Thoracic aorta (tissue), 2 donors: ENCODE measurements at regions not wholly inside any gene's neighbourhood (a gene's known extent, or its start where the extent isn't known, plus 50 kb on each side); places are given as distances from the start of the nearest gene placed in this dataset.

Experiments
- ATAC-seq: fragments of 150-250 bp; one replicate; pipeline ENCODE4 v1.8.0; 2017; ENCODE audit warnings: low read depth; ENCODE audit not compliant: insufficient number of reproducible peaks, low FRiP score
- DNase-seq: peaks from one replicate; pipeline ENCODE4 v3.0.0-alpha.2; 2020; ENCODE audit warnings: low spot score
- H3K27ac ChIP-seq, 2 donors: fragments of 200-600 bp; sonication (generic); 1 replicate in 1 of 2; 2 replicates in 1 of 2; pipeline ENCODE4 v1.5.1; 2016; ENCODE audit warnings: mild to moderate bottlenecking in 2 of 2, moderate library complexity in 2 of 2
- H3K27me3 ChIP-seq: fragments of 200-600 bp; sonication (generic); replicated peaks from 2 replicates; pipeline ENCODE4 v1.6.0; 2016; ENCODE audit warnings: mild to moderate bottlenecking; ENCODE audit not compliant: insufficient read depth
- H3K36me3 ChIP-seq: fragments of 200-600 bp; sonication (generic); one replicate; pipeline ENCODE4 v1.5.1; 2016
- H3K4me1 ChIP-seq, 2 donors: fragments of 200-600 bp; sonication (generic); 1 replicate in 1 of 2; 2 replicates in 1 of 2; pipeline versions ENCODE4 v1.5.1 to v1.6.0; 2016; ENCODE audit warnings: low read depth in 2 of 2, mild to moderate bottlenecking in 1 of 2; ENCODE audit not compliant: control insufficient read depth in 1 of 2
- H3K4me3 ChIP-seq: fragments of 200-600 bp; sonication (generic); 2 replicates; pipeline ENCODE4 v1.5.1; 2016; ENCODE audit warnings: mild to moderate bottlenecking
- H3K9me3 ChIP-seq: fragments of 200-600 bp; sonication (generic); 2 replicates; pipeline ENCODE4 v1.5.1; 2016
- TF ChIP-seq, protein P1 (sequence below): fragments of 200-600 bp; sonication (generic); IDR thresholded peaks from one replicate; pipeline ENCODE4 v1.5.1; 2019; ENCODE audit warnings: antibody characterized with exemption

DNA sequence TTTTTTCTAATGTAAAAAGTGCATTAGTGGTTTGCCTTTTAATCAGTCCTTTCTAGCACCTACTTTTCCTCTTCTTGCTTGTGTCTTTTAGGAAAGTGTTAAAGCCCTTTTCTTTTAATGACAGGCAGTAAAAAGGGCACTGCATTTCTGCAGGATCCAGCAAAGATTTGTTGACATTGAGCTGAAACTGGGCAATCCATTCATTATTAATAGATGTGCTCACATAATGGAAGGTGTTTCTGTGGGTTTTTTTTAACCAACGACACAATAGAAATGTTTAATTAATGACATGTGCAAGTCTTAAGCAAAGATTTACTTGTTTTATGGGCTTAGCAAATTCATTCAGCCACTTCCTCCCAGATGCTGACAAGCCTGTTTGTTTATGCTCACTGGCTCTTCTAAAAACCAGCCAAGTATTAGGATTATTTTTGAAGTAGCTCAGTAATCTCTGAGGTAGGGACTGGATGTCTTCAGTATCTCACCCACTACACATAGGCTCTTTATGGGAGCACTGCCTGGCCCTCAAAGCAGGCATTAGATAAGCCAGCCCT, 1201.1 kb downstream of the SORCS1 start:
- Histone ChIP-seq H3K36me3 (no peaks in the 10 kb centered on the region), H3K27ac (no peak overlapping the region), H3K4me3 (no peak overlapping the region), H3K9me3 (no peaks in the 10 kb centered on the region), H3K27me3 (no peaks in the 10 kb centered on the region), H3K4me1 (no peaks in the 10 kb centered on the region)
- TF ChIP-seq, protein P1, sequence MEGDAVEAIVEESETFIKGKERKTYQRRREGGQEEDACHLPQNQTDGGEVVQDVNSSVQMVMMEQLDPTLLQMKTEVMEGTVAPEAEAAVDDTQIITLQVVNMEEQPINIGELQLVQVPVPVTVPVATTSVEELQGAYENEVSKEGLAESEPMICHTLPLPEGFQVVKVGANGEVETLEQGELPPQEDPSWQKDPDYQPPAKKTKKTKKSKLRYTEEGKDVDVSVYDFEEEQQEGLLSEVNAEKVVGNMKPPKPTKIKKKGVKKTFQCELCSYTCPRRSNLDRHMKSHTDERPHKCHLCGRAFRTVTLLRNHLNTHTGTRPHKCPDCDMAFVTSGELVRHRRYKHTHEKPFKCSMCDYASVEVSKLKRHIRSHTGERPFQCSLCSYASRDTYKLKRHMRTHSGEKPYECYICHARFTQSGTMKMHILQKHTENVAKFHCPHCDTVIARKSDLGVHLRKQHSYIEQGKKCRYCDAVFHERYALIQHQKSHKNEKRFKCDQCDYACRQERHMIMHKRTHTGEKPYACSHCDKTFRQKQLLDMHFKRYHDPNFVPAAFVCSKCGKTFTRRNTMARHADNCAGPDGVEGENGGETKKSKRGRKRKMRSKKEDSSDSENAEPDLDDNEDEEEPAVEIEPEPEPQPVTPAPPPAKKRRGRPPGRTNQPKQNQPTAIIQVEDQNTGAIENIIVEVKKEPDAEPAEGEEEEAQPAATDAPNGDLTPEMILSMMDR: no peak
- DNase-seq (no peak), ATAC-seq (no peak)

DNA sequence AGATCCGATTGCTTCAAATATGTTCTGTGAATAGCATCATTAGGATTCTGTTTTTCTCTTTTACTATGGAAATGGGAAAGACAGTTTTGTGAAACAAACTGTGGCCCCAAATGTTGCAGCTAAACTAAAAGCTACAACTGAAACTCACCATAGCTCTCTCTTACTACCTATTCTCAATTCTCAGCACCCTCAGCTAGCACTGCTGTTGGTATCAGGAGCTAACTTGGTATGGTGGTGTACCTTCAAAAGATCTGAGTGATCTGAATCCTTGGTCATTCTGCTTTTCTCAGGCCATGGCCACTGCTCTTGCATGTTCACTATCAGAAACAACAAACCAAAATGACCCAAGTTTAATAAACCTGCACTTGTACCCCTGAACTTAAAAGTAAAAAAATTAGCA, 1208.0 kb downstream of the SORCS1 start:
- Histone ChIP-seq H3K27ac (no peak overlapping the region), H3K36me3 (no peaks in the 10 kb centered on the region), H3K4me3 (no peak overlapping the region), H3K27me3 (no peaks in the 10 kb centered on the region), H3K4me1 (no peaks in the 10 kb centered on the region), H3K9me3 (no peaks in the 10 kb centered on the region)
- ATAC-seq (no peak), DNase-seq (no peak)
- TF ChIP-seq, protein P1: no peak

DNA sequence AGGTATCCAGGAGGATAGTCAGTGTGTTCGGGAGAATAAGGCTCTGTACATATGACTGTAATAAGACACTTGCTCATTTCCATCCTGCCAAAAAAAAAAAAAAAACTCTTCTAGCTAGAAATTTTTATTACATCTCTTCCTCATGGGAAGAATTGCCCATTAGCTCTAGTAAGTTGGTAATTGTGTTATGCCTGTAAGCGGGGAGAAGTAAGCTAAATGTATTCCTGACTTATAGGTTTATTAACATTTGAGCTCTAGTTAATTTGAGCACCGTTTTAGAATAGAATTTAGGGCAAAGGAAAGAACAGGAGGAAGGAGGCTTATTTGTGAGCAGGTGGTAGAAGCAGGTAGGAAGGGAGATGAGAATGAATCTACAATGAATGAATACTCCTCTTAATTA, 1210.6 kb downstream of the SORCS1 start:
- no peak overlapping the region for H3K27ac ChIP-seq

DNA sequence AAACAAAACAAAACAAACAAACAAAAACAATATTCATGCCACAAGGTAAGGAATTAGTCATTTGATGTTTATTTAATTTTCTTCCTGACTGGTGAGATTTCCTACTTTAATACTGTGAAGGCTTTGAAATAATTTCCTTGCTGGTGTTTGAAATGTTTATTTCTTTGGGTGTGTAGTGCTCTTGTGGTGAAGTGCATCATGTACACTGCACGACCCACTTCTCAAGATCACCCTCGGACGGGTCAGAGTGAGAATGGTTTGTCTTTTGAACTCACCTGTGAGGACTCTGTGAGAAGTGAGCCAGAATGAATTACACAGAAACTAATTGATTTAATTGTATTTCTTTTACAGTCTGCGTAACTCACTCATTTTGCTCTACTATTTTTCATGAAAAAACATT, 1211.5 kb downstream of the SORCS1 start:
- DNase-seq (no peak), ATAC-seq (no peak)
- Histone ChIP-seq H3K4me3 (no peak overlapping the region), H3K27me3 (no peaks in the 10 kb centered on the region), H3K4me1 (no peaks in the 10 kb centered on the region), H3K9me3 (no peaks in the 10 kb centered on the region), H3K36me3 (no peaks in the 10 kb centered on the region), H3K27ac (no peak overlapping the region)
- TF ChIP-seq, protein P1: no peak

More for the DNA sequence above, 1210.6 kb downstream of the SORCS1 start:
- no peak for ATAC-seq
- Histone ChIP-seq H3K4me3 (no peak overlapping the region), H3K9me3 (no peaks in the 10 kb centered on the region), H3K27me3 (no peaks in the 10 kb centered on the region), H3K4me1 (no peaks in the 10 kb centered on the region), H3K36me3 (no peaks in the 10 kb centered on the region)
- DNase-seq: no peak
- TF ChIP-seq, protein P1: no peak

DNA sequence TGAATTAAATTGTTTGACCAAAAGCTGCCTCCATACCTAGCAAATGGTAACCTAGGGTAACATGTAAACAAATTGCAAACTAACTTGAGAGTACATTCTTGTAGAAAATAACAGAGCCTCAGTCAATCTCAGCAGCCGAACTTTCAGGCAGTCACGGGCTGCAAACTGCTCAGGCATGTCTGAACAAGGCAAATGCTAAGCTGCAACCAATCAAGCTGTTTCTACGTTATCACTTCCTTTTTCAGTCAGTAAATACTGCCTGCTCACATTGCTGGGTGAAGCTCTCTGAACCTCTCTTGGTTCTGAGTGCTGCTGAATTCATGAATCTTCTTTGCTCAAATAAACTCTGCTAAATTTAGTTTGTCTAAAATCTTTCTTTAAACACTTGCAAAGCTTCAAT, 1212.4 kb downstream of the SORCS1 start:
- DNase-seq (no peak), ATAC-seq (no peak)
- Histone ChIP-seq H3K27ac (no peak overlapping the region), H3K9me3 (no peaks in the 10 kb centered on the region), H3K36me3 (no peaks in the 10 kb centered on the region), H3K27me3 (no peaks in the 10 kb centered on the region), H3K4me3 (peak overlapping the region; percentile 33), H3K4me1 (no peaks in the 10 kb centered on the region)
- TF ChIP-seq, protein P1: no peak
